ENCODE measurements at regions not wholly inside any gene's neighbourhood (a gene's known extent, or its start where the extent isn't known, plus 50 kb on each side); places are given as distances from the start of the nearest gene placed in this dataset.

DNA sequence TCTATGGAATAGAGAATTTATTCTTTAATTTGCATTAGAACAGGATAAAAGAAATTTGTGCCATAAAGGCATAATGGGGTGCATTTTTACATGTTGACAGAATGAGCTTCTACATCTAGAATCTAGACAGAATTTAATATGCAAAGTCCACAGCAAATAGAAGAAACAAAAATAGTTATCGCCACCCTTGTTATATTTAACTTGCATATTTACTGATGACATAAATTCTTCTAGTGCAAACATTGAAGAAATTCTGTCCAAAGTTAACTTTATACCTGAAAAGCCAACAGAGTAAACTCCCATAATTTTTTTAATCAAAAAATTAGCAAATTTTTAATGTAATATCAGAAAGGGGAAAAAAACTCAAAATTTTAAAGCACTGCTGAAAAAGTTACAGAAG, 213.7 kb upstream of the ALCAM start:
- TF ChIP-seq, protein P1, sequence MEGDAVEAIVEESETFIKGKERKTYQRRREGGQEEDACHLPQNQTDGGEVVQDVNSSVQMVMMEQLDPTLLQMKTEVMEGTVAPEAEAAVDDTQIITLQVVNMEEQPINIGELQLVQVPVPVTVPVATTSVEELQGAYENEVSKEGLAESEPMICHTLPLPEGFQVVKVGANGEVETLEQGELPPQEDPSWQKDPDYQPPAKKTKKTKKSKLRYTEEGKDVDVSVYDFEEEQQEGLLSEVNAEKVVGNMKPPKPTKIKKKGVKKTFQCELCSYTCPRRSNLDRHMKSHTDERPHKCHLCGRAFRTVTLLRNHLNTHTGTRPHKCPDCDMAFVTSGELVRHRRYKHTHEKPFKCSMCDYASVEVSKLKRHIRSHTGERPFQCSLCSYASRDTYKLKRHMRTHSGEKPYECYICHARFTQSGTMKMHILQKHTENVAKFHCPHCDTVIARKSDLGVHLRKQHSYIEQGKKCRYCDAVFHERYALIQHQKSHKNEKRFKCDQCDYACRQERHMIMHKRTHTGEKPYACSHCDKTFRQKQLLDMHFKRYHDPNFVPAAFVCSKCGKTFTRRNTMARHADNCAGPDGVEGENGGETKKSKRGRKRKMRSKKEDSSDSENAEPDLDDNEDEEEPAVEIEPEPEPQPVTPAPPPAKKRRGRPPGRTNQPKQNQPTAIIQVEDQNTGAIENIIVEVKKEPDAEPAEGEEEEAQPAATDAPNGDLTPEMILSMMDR (IDR thresholded peaks at IDR 0.05) = no peak
- DNase-seq (ENCODE audit: low spot score) = no peak
- ATAC-seq (ENCODE audit: low FRiP score) = no peak

DNA sequence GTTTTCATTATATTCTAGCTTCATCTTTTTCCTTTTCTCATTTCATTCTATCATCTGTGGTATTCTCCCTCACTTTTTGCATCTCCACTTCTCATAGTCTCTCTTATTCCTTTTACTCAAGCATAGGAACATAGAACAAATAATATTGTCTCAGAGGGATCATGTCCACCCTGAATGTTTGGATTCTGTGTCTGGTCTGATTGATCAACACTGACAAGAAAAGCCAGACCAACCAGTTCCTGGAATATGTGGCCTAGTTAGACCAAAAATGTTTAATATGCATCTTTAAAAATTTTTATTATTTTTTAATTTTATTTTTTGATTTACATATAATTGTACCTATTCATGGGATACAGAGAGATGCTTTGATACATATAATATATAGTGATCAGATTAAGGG, 212.0 kb upstream of the ALCAM start:
- no peak for DNase-seq (ENCODE audit: low spot score)
- TF ChIP-seq, protein P1 (IDR thresholded peaks at IDR 0.05) = no peak
- no peak for ATAC-seq (ENCODE audit: low FRiP score)

DNA sequence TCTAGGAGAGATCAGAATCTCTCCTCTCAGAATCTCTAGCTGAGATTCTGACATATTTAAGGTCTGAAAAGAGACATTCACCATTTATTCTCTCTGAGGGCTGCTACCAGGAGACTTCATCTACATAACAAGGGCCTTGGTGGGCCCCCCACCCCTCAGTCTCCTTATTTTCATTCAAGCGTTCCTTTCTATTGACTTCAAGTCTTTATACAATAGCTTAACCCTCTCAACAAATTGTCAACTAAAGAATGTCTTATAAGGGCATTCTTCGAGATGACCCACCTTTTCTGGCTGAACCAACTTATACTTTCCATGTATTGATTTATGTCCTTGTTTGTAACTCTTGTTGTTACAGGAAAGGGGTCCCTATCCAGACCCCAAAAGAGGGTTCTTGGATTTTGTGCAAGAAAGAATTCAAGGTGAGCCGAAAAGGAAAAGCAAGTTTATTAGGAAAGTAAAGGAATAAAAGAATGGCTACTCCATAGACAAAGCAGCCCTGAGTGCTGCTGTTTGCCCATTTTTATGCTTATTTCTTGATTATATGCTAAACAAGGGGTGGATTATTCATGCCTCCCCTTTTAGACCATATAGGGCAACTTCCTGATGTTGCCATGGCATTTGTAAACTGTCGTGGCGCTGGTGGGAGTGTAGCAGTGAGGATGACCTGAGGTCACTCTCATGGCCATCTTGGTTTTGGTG, 209.5 kb upstream of the ALCAM start:
- ATAC-seq (ENCODE audit: low FRiP score) = no peak
- TF ChIP-seq, protein P1 (IDR thresholded peaks at IDR 0.05) = no peak
- no peak for DNase-seq (ENCODE audit: low spot score)

DNA sequence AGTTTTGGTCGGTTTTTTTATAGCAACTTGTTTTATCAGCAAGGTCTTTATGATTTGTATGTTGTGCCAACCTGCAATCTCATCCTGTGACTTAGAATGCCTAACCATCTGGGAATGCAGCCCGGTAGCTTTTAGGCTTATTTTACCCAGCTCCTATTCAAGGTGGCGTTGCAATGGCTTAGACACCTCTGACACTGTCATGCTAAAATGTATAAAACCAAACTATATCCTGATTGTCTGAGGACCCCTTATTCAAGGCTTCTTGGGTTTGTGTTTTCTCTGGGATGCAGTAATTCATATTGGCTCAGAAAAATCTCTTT, 209.0 kb upstream of the ALCAM start:
- DNase-seq (ENCODE audit: low spot score) (no peak), ATAC-seq (ENCODE audit: low FRiP score) (no peak)
- TF ChIP-seq, protein P1 (IDR thresholded peaks at IDR 0.05) = no peak

DNA sequence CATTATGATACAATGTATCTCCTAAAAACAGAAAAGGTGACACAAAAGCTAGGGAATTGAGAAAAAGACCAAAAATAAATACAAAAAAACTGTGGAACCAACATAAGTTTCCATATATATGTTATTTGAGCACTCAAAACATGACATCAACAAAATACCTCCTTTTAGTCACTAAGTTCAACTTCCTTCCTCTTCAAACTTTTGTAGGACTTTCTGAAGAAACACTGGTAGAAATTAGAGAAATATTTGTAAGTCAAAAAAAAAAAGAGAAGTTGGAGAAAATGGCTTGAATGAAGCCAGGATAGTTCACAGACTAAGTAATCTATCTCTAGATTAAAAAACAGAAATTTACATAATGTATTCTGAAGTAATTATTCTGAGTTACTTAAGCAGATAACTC, 208.4 kb upstream of the ALCAM start:
- DNase-seq (ENCODE audit: low spot score) (no peak), ATAC-seq (ENCODE audit: low FRiP score) (no peak)
- TF ChIP-seq, protein P1 (IDR thresholded peaks at IDR 0.05) = no peak

DNA sequence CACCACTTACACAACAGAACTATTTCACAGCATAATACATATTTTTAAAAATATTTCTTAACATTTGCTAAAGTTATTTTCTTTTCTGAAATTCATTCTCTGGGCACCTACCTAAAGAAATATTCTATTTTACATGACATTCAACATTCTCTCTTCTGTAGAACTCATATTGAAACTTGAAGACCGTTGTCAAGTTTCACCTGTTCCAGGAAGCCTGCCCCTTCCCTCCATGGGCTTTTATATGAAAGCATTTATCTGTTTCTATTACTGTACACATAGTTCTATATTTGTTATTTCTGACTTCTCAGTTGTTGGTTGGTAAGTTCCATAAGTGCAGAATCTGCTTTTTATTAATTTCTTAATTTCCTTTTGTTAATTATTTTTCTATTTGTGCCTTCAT, 204.3 kb upstream of the ALCAM start:
- no peak for DNase-seq (ENCODE audit: low spot score)
- no peak for ATAC-seq (ENCODE audit: low FRiP score)
- TF ChIP-seq, protein P1 (IDR thresholded peaks at IDR 0.05) = no peak

DNA sequence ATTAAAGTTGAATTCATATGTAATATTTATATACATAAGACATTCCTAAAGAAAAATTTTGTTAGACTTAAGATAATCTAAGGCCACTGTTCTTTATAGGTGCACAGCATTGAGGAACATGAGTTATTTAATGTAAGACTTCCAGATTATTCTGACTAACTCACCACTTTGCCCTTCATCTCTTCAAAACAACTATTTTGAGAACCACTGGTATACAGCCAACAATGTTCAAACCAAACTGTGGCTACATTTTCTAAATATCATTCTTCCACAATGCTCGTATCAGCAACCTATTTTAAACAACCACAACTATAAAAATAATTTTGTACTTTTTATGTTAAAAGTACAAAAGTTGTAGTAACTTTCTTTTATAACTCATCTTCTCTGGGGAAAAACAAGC, 199.8 kb upstream of the ALCAM start:
- TF ChIP-seq, protein P1 (IDR thresholded peaks at IDR 0.05) = no peak
- DNase-seq (ENCODE audit: low spot score) = no peak
- no peak for ATAC-seq (ENCODE audit: low FRiP score)
